Suprapubic skin (tissue), 4 donors: ENCODE measurements at regions not wholly inside any gene's neighbourhood (a gene's known extent, or its start where the extent isn't known, plus 50 kb on each side); places are given as distances from the start of the nearest gene placed in this dataset.

Experiments
- DNase-seq, 2 donors: peaks; one replicate each; pipeline ENCODE4 v3.0.0-alpha.2; 2019; ENCODE audit warnings: low spot score in 2 of 2
- H3K27ac ChIP-seq: fragments of 200-600 bp; sonication (generic); one replicate; pipeline ENCODE4 v1.5.1; 2019
- H3K27me3 ChIP-seq: fragments of 200-600 bp; sonication (generic); one replicate; pipeline ENCODE4 v1.5.1; 2019
- H3K36me3 ChIP-seq: fragments of 200-600 bp; sonication (generic); one replicate; pipeline ENCODE4 v1.5.1; 2019
- H3K4me1 ChIP-seq: fragments of 200-600 bp; sonication (generic); one replicate; pipeline ENCODE4 v1.5.1; 2019
- H3K4me3 ChIP-seq: fragments of 200-600 bp; sonication (generic); one replicate; pipeline ENCODE4 v1.5.1; 2019; ENCODE audit warnings: mild to moderate bottlenecking
- H3K9me3 ChIP-seq: fragments of 200-600 bp; sonication (generic); one replicate; pipeline ENCODE4 v1.5.1; 2019
- EP300 ChIP-seq: sonication (generic); formaldehyde crosslinking; IDR thresholded peaks from one replicate; pipeline ENCODE4 v1.6.1; 2017; ENCODE audit warnings: antibody characterized with exemption
- POLR2A ChIP-seq, 2 donors: fragments of 450-650 bp; IDR thresholded peaks; one replicate each; pipeline ENCODE4 v1.6.1; 2017; ENCODE audit warnings: antibody characterized with exemption in 2 of 2, mild to moderate bottlenecking in 2 of 2, moderate library complexity in 2 of 2
- POLR2AphosphoS5 ChIP-seq, 3 donors: sonication (generic); formaldehyde crosslinking; IDR thresholded peaks; one replicate each; pipeline ENCODE4 v1.6.1; 2017; ENCODE audit warnings: antibody characterized with exemption in 3 of 3
- WGBS: methylation state at CpG from one replicate; pipeline ENCODE4 v1.1.5; 2018; 5-methylcytosine and 5-hydroxymethylcytosine counted together
- TF ChIP-seq, protein P1 (sequence below), 2 donors: fragments of 200-600 bp in 1 of 2; fragments of 450-650 bp in 1 of 2; sonication (generic) in 1 of 2; IDR thresholded peaks; one replicate each; pipeline ENCODE4 v1.5.1; 2016 to 2019; ENCODE audit warnings: antibody characterized with exemption in 2 of 2, mild to moderate bottlenecking in 1 of 2, moderate library complexity in 1 of 2

DNA sequence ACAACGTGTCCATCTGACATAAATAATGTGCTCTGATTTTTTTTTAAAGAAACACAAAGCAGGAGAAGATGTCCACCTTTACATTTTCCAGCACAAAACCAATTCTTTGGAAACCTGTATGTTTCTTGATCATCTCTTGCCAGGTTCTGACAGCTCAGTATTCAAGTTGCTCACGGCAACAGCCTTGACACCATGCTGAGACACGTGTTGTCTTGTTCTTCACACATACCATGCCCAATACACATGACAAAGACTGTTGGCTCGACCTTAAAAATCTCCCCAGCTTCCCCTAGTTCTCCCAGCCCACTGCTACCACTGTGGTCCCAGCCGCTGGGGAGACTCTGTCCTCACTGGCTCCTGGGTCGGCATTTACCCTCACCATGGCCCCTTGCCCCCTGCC lies 518.9 kb downstream of the PREX1 start:
- Histone ChIP-seq H3K27ac (no peak overlapping the region), H3K9me3 (no peaks in the 10 kb centered on the region), H3K36me3 (no peaks in the 10 kb centered on the region), H3K4me3 (no peak overlapping the region), H3K27me3 (peaks cover 13% of the 10 kb centered on the region), H3K4me1 (no peaks in the 10 kb centered on the region)
- TF ChIP-seq, protein P1, sequence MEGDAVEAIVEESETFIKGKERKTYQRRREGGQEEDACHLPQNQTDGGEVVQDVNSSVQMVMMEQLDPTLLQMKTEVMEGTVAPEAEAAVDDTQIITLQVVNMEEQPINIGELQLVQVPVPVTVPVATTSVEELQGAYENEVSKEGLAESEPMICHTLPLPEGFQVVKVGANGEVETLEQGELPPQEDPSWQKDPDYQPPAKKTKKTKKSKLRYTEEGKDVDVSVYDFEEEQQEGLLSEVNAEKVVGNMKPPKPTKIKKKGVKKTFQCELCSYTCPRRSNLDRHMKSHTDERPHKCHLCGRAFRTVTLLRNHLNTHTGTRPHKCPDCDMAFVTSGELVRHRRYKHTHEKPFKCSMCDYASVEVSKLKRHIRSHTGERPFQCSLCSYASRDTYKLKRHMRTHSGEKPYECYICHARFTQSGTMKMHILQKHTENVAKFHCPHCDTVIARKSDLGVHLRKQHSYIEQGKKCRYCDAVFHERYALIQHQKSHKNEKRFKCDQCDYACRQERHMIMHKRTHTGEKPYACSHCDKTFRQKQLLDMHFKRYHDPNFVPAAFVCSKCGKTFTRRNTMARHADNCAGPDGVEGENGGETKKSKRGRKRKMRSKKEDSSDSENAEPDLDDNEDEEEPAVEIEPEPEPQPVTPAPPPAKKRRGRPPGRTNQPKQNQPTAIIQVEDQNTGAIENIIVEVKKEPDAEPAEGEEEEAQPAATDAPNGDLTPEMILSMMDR (IDR thresholded peaks at IDR 0.05): no peak
- TF ChIP-seq POLR2A (IDR thresholded peaks at IDR 0.05) (no peak), POLR2AphosphoS5 (IDR thresholded peaks at IDR 0.05) (no peak), EP300 (no peak)
- no peak for DNase-seq
- WGBS: 48% methylated on average over 6 of the region's 6 CpGs

DNA sequence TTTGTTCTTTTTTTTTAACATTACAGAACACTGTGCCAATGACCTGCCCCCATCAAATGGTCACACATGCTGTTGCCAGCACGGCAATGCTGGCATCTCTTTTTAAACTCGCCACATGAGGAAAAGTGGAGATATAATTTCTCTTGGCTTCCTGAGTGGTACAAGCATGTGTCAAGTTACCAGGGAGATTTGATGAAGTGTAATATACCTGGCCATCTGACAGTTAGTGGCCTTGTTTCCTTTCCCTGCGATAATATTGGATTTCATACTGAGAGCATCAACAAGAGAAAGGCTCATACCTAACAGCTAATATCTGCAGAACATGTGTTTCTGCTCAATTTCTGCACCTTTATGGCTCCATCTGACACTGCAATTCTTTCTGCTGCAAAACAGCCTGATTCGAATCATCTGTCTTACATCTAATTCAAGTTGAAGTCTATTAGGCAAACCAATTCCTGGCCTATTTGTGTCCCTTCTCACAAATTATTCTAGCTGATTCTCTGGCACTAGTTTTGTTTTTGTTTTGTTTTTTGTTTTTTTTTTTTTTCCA lies 519.5 kb downstream of the PREX1 start:
- Histone ChIP-seq H3K4me1 (no peaks in the 10 kb centered on the region), H3K9me3 (no peaks in the 10 kb centered on the region), H3K27me3 (peaks cover 14% of the 10 kb centered on the region), H3K4me3 (no peak overlapping the region), H3K36me3 (no peaks in the 10 kb centered on the region), H3K27ac (no peak overlapping the region)
- DNase-seq: no peak
- WGBS: 79% methylated on average over 4 of the region's 4 CpGs
- TF ChIP-seq, protein P1 (IDR thresholded peaks at IDR 0.05): no peak
- no peak for TF ChIP-seq EP300
- TF ChIP-seq POLR2AphosphoS5 (IDR thresholded peaks at IDR 0.05): no peak
- TF ChIP-seq POLR2A (IDR thresholded peaks at IDR 0.05): no peak

DNA sequence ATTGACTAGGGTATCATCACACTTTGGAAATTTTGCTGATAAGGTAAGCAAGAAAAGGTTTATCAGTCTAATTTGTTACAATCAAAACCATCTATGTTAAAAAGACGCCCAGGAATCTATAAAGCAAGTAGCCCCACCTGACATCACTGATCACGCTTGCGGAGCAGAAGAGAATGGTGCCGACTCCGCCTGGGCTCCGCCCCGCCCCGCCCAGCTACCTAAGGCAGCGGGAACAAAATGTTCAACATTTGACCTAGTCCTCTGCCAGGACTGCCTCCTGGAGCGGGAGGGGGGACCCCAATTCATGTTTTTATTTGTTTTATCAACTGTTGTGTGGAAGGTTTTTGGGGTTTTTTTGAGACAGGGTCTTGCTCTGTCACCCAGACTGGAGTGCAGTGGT lies 520.5 kb downstream of the PREX1 start:
- WGBS: 66% methylated on average over 10 of the region's 10 CpGs
- H3K9me3 ChIP-seq: no peaks in the 10 kb centered on the region
- H3K27ac ChIP-seq: no peak overlapping the region
- TF ChIP-seq POLR2AphosphoS5 (IDR thresholded peaks at IDR 0.05): no peak
- TF ChIP-seq POLR2A (IDR thresholded peaks at IDR 0.05): no peak
- TF ChIP-seq EP300: no peak
- H3K36me3 ChIP-seq: no peaks in the 10 kb centered on the region
- H3K4me3 ChIP-seq: no peak overlapping the region
- H3K27me3 ChIP-seq: peaks cover 14% of the 10 kb centered on the region
- H3K4me1 ChIP-seq: no peaks in the 10 kb centered on the region
- no peak for DNase-seq

DNA sequence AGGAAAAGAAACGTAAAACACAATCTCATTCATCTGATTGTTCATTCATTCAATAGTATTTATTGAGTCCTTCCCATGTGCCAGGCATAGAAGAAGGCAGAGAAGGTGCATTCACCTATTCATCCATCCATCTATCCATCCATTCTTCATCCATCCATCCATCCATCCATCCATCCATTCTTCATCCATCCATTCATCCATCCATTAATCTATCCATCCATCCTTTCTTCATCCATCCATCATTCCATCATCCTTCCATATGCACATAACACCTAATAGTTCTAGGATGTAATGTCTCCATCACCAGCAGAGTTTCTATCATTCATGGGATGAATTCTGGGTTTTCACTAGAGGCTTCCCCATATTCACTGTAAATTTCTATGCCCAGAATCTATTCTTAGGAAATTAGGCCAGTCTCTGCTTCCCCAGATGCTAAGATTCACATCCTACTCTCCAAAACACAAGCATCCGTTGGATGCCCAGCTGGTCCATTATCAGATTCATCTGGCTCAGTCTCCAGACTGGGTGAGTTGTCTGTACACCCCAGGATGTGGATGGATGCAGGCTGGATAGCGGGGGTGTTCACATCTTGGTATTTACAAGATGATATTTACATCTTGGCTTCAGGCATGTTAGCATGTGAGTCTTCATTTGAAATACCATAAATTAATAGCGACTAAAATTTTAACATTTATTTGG lies 517.7 kb upstream of the SULF2 start:
- Histone ChIP-seq H3K36me3 (no peaks in the 10 kb centered on the region), H3K27me3 (peaks cover 12% of the 10 kb centered on the region), H3K4me3 (no peak overlapping the region), H3K4me1 (peaks cover 14% of the 10 kb centered on the region), H3K27ac (no peak overlapping the region), H3K9me3 (no peaks in the 10 kb centered on the region)
- no peak for TF ChIP-seq POLR2A (IDR thresholded peaks at IDR 0.05)
- no peak for DNase-seq
- 86% methylated on average over 4 of the region's 4 CpGs for WGBS

DNA sequence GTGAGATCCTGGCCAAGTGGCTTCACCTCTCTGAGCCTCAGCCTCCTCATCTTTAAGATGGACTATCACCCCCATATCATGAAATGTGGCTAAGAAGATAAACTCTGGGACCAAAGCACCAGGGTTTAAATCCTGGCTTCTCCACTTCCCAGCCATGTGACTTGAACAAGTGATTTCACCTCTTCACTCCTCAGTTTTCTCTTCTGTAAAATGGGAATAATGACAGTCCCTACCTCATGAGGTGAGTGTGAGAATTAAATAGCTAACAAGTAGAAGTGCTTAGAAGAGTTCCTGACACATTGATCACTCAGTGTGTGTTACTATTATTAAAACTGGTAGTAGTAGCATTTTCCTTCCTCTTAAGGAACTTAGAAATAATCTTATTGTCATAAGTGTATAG lies 516.9 kb upstream of the SULF2 start:
- no peak for DNase-seq
- no peak overlapping the region for H3K27ac ChIP-seq
- peaks cover 12% of the 10 kb centered on the region for H3K27me3 ChIP-seq
- H3K4me3 ChIP-seq: no peak overlapping the region
- no peaks in the 10 kb centered on the region for H3K9me3 ChIP-seq
- no peaks in the 10 kb centered on the region for H3K36me3 ChIP-seq
- TF ChIP-seq, protein P1 (IDR thresholded peaks at IDR 0.05): no peak
- TF ChIP-seq POLR2A (IDR thresholded peaks at IDR 0.05): no peak
- TF ChIP-seq POLR2AphosphoS5 (IDR thresholded peaks at IDR 0.05): no peak
- TF ChIP-seq EP300: no peak
- H3K4me1 ChIP-seq: peaks cover 14% of the 10 kb centered on the region

DNA sequence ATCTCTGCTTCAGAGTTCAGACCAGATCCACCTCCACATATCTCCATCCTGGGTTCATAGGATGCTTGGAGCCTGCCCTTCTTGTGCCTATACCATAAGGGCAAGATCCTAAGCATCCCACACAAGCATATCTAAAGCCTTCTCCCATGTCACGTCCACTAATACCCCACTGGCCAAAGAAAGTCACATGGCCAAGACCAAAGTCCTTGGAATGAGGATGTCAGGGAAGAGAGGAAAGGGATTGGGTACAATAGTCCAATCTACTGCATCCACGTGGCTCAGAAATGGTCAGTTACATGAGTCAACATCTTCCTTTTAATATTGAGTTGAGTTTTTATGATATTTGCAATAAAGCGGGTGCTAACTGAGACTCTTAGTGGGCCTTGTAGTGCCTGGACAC lies 515.9 kb upstream of the SULF2 start:
- H3K4me1 ChIP-seq: peaks cover 15% of the 10 kb centered on the region
- no peak overlapping the region for H3K4me3 ChIP-seq
- H3K27me3 ChIP-seq: peaks cover 12% of the 10 kb centered on the region
- no peak for DNase-seq
- TF ChIP-seq POLR2AphosphoS5 (IDR thresholded peaks at IDR 0.05): no peak
- no peak for TF ChIP-seq EP300
- no peak for TF ChIP-seq POLR2A (IDR thresholded peaks at IDR 0.05)
- TF ChIP-seq, protein P1 (IDR thresholded peaks at IDR 0.05): no peak
- no peaks in the 10 kb centered on the region for H3K36me3 ChIP-seq
- WGBS: 89% methylated on average over 3 of the region's 3 CpGs
- H3K27ac ChIP-seq: no peak overlapping the region
- H3K9me3 ChIP-seq: no peaks in the 10 kb centered on the region
